Left renal cortex interstitium (tissue), 4 donors: ENCODE measurements at regions not wholly inside any gene's neighbourhood (a gene's known extent, or its start where the extent isn't known, plus 50 kb on each side); places are given as distances from the start of the nearest gene placed in this dataset.
"Not testable (repeated sequence)": the region's sequence is repeated elsewhere in the genome, so short reads cannot be mapped to it uniquely, and the experiment has no call there.

ENCODE experiments used
- DNase-seq, 4 donors: peaks; one replicate each; pipeline ENCODE4 v3.0.0-alpha.2; 2013; ENCODE audit warnings: low read depth in 4 of 4, low spot score in 2 of 4, missing footprints in 1 of 4

DNA sequence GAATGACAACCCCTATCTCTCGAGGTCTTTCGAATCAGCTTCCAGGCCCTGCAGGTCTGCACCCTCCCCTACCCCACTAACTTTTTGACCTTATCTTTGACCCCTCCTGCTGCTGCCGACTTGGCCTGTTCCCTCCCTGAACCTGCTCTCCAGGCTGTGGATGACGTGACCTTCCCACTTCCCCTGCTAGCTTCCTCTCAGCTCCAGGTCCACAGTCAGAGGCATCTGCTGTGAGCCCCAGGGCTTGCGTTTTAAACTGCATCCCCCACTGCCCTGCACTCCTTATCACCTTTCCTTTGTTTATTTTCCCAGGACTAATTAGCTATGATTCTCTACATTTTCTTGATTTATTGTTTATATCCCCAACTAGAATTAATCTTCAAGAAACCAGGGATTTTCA, 71.2 kb upstream of the ALKAL2 start:
- no peak for DNase-seq

DNA sequence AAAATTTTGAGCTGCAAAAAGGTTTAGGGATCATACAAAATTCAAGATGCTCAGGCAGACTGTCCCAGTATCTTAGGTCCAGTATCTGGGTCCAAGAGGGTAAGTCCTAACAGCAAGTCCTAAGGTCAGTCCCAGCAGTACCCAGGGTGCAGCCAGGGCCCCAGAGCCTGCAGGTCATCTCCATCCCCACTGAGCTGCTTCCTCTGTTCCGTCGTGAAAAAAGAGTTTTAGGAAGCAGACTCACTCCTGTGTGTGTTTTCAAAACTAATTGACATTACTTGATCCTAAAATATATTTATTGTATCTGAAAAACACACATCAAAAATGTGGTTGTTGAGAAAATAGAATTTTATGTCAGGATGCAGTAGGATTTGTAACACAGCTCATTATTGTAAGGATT, 69.9 kb upstream of the ALKAL2 start:
- no peak for DNase-seq

DNA sequence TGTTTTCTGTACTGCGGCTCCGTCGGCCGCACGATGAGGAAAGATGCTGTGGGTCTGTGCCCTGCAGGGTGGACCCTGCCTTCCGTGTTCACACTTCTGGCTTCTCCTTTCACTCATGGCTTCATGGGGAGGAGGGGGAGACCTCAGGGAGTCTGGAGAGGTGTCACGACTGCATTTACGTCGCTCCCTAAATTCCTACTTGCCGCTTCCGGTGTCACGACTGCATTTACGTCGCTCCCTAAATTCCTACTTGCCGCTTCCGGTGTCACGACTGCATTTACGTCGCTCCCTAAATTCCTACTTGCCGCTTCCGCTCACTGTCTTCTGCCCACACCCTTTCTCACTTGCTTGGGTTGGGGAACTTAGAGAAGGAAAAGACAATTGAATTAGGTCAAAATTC, 68.4 kb upstream of the ALKAL2 start:
- DNase-seq, result not testable (repeated sequence)

DNA sequence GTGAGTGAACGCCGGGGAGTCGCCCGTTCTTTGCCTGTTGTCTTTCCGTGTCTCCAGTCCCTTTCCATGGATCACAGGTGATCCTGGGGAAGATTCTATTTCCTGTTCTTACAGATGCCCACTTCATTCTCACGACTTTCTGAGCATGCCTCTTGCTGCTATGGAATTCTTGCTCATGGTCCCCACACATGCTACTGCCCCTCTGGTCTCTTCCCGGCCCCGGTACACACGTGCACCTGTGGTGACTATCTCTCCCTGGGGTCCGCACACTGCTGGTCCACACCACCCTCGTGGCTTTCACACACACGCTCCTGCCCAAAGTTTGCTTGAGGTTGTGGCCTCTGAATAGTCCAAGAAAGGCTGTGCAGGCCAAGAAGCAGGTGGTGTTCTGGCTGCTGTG, 67.9 kb upstream of the ALKAL2 start:
- no peak for DNase-seq

DNA sequence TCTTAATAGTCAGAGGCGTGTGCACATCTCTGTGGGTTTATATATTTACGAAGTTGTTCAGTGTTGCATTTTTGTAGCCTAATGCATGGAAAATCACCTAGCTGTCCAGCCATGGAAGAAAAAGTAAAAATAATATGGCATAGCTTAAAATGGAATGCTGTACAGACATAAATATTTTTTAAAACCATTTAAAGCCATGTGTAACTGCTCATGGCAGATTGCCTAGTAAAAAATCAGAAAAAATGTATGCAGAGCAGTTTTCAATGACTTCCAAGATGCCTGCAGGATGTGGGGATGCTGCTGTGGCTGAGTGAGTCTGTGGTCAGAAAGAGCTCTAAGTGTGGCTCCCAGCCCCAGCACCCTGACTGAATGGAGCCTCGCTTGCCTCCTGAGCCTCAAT, 64.8 kb upstream of the ALKAL2 start:
- DNase-seq, result no peak

DNA sequence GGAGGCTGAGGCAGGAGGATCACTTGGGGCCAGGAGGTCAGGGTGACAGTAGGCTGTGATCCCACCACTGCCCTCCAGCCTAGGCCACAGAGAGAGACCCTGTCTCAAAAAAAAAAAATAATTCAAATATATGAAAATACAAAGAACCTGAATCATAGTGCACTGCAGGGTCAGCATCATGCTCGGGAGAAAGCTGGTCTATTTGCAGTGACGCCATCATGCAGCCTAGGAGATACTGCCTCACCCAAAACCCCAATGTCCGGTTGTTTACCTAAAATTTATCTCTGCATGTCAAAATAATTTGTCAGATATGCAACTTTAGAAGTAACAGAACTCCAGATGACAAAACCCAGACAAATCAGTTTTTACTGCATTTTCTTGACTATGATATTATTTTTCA, 61.5 kb upstream of the ALKAL2 start:
- no peak for DNase-seq

DNA sequence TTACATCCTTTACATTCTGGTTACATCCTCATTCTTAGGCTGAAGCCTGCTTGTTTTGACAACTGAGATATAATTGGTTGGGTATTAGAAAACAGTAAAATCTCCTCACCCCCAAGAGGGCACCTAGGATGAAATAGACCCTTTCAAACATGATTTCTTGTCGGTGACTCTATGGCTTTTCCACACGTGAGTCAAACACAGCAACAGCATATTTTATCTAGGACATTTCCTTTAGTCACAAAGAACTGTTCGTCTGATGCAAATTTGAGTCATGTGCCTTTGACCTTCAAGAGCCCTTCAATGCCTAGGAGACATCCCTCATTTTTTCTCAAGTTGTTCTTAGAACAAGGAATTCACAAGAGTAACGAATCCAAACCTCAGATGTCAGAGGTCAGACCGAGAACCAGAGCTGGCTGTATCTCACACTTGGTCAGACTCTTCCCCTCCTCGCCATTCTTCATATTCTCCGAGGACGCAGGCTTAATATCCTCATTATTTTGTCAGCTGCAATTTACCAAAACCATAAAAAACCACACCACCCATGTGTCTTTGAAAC, 60.5 kb upstream of the ALKAL2 start:
- DNase-seq, result no peak

DNA sequence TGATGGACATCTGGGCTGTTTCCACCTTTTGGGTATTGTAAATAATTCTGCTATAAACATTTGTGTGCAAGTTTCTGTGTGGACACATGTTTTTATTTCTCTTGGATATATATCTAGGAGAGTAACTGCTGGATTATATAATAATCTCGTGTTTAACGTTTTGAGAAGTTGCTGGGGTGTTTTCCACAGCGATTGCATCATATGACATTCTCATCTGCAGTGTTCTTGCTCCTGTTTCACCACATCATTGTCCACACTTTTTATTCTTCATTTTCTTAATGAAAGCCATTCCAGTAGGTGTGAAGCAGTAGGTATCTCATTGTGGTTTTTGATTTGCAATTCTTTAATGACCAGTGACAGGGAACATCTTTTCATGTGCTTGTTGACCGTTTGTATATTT, 56.9 kb upstream of the ALKAL2 start:
- DNase-seq, result no peak

DNA sequence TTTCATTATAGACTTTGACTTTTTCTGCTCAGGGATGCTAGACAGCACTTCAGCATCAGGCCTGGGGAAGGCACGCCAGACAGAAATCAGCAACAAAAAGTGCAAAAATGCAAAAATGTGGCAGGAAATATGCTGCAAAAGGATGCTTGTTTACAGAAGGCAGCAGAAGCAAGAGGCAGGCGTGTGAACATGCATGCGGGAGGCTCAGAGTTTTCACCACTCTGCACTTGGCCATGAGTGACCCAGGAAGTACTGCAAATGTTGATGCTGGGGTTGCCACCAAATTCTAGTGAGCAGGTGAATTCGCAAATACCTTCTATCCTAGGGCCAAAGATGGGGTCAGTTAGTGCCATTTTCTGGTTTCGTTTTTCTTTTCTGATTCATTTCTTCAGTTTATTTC, 55.5 kb upstream of the ALKAL2 start:
- DNase-seq, result no peak

DNA sequence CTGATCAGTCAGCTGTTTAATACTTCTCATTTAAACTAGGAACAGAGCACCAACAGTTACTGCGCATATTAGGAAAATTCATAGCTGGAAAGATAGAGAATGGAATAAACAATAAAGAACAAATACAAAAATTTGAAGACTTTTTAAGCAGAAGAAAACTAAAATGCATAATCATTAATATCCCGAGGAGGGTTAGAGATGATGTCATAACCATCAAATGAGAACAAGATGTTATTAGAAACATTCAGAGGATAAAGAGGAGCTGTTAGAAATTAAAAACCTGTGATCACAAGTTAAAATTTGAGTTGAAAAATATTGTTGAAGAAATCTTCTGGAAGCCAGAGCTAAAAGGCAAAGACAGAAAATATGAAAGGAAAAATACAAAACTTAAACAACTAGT, 54.0 kb upstream of the ALKAL2 start:
- no peak for DNase-seq

DNA sequence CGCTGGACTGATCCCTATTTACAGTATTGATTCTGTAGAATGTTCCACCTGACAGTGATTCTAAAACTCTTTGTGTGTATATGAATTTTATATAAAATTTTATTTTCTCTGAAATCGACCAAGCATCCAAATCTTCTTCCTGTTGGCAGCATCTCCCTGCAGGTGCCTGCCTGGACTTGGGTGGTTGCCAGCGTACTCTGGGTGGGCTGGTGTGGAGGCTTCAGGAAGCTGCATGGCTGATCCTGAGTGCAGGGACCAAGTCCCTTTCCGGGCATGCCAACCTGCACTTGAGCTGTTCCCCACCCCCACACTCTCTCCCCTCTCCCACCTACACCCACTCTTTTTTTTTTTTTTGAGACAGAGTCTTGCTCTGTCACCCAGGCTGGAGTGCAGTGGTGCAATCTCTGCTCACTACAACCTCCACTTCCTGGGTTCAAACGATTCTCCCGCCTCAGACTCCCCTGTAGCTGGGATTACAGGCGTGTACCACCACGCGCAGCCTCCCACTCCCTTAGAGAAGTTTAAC, 53.2 kb upstream of the ALKAL2 start:
- DNase-seq, result no peak
